Stimulated activated CD4-positive, alpha-beta T cell treated with anti-CD3 and anti-CD28 coated beads, Interleukin-2, amount 100 ng/mL, for 48 hours (primary cell): ENCODE measurements at regions not wholly inside any gene's neighbourhood (a gene's known extent, or its start where the extent isn't known, plus 50 kb on each side); places are given as distances from the start of the nearest gene placed in this dataset.

Experiments used
- DNase-seq, 2 donors: peaks; one replicate each; pipeline ENCODE4 v3.0.0-alpha.2; 2020

DNA sequence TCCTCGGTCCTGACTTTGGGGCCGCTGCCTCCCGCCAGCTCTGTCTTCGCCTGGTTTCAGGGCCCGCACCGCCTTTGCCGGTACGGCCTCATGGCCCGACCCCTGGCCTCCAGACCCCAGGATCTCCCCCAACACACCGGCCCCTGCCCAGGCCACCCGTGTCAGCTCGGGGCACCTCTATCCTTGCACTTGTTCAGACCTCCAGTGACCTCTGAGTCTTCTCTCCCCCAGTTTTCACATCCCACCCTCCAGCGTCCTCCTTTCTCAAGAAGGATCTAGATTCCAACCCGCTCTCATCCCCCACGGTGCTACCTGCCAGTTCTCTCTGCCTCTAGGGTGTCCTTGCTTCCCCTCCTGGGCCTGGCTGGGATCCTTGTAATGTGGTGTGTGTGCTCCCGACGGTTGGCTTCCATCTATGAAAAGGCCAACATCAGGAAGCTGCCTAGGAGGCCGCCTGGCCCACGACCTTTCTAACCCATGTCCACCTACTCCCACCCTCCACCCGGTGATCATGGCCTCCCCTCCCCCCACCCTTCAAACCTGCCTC lies 61.1 kb downstream of the SPATA31C2 start:
- DNase-seq, result no peak

DNA sequence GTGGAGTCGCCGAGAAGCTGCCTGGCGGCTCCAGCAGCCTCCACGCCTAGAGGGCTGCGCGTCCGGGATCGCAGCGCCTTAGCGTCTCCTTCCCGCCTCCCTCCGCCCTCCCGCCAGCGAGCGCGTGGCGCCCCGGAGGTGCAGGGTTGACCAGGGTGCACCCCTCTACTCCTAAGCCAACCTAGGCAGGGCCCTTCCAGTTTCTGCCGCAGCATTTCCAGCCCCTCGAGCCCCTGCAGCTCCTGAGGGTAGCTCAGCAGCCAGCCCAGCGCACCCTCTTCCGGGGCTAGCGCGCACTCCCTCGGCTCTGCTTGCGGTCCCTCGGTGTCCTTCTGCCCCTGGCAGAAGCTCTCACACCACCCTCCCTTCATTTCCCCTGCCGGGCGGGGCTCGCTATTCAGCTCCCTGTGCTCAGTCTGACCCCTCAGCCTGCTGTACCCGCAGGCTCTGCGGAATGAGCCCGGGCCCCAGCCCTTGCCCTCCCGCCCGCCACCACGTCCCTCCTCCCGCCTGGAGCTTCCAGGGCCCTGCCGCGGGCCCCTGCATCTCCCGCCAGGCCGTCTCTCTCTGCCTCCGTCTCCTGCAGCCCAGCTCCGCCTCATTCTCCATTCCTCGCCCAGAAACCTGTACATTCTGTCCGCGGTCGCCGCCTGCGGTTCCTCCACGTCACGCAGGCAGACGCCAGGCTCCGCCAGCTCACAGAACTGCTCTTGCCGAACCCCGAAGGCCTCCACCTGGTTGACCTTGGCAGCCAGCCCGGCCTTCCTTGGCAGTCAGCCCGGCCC lies 61.8 kb downstream of the SPATA31C2 start:
- peak; percentile 23 to 30 for DNase-seq

DNA sequence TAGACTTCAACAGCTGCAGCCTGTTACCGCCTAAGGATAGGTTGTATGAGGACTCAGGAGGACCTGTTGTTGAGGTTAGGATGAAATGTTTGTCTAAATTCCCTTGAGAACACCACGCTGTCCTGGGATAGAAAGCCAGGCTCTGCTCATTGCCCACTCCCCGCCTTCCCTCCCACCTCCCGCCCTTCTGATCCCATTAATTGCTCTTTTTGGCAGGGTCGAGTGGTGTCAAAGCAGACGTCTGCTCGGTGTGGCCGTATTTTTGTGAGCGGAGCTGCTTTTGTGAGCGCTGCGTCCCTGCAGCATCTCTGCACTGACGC lies 62.3 kb downstream of the SPATA31C2 start:
- no peak for DNase-seq

DNA sequence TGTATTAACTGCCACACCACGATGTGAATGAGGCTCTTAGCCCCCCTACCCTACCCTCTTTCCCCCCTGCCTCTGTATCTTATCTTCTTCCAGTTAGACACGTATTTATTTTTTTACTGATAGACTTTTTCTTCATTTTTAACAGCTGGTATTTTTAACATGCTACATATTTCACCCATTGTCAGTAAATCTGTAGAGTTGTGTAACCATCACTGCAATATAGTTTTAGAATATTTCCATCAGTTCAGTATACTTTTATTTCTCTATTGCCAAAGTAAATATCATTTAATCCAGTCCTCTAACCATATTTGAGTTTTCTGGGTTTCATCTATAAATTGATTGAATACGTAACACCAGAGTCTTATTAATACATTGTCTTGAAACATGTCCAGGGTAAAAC lies 62.8 kb downstream of the SPATA31C2 start:
- DNase-seq, result no peak

DNA sequence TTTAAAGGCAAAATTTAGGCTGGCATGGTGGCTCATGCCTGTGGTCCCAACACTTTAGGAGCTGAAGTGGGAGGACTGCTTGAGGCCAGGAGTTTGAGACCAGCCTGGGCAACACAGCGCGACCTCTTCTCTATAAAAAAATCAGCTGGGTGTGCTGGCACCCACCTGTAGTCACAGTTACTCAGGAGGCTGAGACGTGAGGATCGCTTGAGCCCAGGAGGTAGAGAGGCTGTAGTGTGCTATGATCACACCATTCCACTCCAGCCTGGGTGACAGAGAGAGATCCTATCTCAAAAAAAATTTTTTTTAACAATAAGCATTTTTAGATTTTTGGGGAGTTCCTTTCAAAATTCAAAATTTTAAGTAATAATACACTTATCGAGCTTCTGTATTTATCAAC lies 63.3 kb downstream of the SPATA31C2 start:
- no peak for DNase-seq

DNA sequence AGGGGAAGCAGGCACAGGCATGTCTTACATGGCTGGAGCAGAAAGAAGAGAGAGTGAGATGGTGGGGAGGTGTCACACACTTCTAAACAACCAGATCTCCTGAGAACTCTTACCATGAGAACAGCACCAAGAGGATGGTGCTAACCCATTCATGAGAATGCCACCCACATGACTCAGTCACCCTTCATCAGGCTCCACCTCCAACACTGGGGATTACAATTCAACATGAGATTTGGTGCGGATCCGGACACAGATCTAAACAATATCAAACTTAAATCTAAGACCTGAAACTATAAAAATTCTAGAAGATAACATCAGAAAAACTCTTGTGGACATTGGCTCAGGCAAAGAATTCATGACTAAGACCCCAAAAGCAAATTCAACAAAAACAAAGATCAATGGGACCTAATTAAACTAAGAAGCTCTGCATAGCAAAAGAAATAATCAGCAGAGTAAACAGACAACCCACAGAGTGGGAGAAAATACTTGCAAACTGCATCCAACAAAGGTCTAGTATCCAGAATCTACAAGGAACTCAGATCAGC lies 65.4 kb downstream of the SPATA31C2 start:
- DNase-seq, result no peak

DNA sequence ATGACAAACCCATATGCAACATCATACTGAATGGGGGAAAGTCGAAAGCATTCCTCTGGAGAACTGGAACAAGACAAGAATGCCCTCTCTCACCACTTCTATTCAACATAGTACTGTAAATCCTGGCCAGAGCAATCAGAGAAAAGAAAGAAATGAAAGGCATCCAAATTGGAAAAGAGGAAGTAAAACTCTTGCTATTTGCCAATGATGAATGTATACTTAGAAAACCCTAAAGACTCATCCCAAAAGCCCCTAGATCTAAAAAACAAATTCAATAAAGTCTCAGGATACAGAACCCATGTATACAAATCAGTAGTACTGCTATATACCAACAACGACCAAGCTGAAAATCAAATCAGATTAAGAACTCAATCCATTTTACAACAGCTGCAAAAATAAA lies 66.9 kb downstream of the SPATA31C2 start:
- DNase-seq, result no peak

DNA sequence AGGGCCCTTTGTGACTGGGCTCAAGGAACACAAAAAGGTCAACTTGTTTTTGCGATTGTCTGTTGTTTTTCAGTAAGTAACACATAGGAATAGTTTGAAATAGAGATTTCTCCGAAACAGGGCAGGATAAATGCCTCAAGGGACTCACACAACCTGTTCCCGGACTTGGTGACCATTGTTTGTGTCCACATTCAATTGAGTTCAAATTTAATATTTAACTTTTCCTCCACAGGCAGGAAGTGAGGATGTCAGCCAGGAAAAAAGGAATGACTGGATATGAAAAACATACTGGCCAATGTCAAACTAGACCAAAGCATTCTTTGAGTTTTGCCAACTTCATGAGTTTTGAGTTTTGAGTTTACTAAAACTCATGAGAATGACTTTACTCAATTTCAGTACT lies 72.7 kb downstream of the SPATA31C2 start:
- no peak for DNase-seq

DNA sequence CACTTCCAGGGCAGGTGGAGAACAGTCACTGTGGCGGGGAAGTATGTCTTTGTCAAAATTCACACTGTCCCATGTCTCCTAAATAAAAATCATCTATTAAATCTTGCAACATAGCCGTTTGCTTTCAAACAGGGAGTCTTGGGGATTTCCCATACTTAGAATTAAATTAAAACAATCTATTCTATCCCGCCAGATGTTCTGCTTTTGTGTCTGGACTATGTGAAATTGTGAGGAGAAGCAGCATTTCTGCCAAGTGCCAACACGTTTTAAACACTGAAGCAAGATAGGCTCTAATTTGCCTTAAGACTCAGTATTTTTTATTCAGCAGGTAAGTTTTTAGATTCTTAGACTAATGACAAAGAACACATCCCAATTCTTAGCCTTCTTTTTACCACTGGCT lies 73.7 kb downstream of the SPATA31C2 start:
- no peak for DNase-seq

DNA sequence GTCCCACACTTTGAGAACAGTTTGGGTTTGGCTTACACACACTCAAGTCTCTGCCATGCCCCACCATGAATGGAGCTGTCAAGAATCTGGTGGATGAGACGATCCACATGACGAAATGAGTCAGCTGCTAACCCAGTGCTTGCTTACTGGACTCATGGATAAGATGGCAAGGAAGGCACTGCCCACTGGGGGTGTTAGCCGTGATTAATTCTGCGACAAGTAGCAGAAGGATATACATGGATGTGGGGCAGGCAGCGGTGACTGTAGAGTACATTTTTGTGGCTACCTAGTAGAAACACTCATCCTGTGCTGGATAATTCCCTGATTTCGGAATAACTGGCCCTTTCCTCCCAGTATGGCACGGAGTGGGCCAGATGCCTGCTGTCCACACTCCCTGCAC lies 77.5 kb downstream of the SPATA31C2 start:
- DNase-seq, result no peak

DNA sequence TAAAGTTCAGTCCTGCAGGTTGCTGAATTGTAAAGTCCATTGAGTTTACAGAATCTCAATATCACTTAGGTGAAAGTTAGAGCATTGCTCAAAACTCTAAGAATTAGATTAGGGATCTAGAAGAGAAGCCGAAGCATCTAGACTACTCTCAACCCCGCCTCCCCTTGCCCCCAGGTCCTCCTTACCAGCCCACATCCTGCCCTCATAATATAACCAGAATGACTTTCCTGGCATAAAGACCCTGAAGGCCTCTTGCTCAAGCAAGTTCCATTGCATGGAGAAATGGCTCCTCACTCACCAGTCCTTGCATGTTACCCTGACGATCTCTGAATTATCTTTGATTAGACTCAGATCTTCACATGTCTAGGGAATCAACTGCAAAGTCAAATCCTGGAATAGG lies 78.8 kb downstream of the SPATA31C2 start:
- DNase-seq, result no peak

DNA sequence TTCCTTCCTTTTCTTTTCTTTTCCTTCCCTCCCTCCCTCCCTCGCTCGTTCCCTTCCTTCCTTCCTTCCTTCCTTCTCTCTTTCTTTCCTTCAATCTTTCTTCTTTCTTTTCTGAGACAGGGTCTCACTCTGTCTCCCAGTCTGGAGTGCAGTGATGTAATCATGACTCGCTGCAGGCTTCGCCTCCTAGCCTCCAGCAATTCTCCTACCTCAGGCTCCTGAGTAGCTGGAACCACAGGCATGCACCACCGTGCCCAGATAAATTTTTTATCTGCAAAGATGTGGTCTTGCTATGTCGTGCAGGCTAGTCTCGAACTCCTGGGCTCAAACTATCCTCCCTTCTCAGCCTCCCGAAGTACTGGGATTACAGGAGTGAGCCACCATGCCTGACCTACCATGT lies 81.4 kb downstream of the SPATA31C2 start:
- DNase-seq, result no peak

DNA sequence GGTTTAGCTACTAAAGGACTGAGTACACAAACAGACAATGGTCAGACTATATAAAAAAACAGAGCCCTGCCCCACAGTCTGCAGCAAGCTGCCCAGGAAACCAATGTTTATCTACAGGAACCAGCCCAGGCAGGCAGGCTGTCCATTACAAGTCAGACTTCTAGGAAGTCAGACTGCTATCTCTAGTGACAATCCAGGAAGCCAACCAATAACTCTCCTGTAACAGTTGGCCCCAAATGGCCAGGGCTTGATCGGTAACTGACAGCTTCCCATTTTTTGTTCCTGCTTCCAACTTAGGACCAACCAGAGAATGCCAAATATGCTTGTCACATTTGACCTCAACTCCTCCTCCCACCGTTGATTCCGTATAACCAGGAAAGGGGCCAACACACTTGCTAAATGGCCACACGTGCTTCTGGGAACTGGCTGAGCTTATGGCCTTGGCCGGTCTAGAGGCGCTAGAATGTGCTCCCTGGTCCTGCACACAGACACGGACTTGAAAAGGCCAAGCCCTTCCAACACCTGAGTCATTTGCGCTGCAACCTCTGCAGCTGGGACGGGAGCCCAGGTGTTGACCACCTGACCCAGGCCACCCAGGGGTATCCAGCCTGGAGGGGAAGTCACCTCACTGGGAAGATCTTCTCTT lies 79.6 kb upstream of the CDK20 start:
- no peak for DNase-seq

DNA sequence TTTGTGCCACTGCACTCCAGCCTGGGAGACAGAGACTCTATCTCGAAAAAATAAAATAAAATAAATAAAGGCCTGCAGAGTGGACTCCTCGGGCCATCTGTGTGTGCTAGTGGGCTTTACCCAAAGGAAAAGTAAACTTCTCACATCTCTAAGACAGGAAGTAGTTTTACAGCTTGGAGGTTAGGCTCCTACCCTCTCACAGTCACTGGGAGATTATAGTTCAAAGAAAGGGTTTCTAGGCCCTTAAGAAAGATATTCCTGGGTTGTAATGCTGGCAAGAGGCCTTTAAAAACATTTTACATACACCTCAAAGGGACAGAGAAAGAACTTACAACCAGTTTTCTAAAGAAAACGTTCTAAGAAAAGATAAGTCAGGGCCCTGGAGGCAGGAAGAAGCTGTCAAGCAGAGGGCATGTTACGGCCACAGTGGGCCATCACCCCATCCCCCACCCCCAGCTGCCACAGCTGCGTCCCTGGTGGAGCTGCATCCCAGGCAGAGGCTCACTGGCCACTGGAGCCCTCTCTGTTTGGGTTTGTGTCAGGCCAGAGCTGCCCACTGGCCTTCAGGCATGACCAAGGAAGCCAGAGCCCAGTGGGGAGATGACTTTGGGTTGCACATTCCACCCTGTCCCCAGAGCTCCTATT lies 78.1 kb upstream of the CDK20 start:
- no peak for DNase-seq

DNA sequence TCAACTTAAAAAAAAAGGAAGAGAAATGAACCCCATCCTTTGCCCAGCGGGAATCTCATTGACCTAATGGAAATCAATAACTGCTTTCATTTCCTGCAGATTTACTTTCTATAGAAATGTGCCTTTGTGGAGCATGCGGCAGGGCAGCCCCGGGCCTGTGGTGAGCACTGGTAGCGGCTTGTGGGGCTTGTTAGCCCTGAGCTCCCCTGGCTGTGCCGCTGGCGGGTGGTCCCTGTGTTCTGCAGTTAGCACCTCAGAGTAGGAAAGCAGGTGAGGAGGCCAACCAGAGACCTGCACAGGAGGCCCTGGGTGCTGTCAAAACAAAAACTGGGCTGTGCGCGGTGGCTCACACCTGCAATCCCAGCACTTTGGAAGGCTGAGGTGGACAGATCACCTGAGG lies 76.8 kb upstream of the CDK20 start:
- no peak for DNase-seq

DNA sequence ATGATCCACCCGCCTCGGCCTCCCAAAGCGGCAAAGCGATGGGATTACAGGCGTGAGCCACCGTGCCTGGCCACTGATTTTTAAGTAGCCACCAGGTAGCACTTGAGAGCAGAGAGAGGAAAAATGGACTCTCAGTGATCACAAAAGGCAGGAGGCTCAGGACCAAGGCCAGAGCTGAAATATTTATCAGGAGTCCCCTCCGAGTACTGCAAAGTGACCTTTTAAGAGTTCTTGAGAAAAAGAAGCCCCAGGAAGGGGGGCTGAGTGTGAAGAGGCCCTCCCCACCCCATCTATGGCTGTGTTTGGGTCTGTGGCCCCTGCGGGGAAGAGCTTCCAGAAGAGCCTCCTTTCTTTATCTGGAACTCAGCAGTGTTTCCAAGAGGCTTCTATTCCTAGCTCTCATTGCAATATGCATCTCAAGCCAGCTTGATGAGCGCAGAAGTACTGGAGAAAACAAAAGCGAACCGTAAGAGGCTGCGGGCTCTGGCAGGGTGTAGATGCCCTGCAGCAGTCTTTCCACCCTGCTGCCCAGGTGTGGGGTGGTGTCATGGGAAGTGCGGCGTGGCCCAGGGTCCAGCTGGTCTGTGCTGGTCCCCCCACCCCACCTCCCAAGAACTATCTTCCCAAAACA lies 75.5 kb upstream of the CDK20 start:
- no peak for DNase-seq

DNA sequence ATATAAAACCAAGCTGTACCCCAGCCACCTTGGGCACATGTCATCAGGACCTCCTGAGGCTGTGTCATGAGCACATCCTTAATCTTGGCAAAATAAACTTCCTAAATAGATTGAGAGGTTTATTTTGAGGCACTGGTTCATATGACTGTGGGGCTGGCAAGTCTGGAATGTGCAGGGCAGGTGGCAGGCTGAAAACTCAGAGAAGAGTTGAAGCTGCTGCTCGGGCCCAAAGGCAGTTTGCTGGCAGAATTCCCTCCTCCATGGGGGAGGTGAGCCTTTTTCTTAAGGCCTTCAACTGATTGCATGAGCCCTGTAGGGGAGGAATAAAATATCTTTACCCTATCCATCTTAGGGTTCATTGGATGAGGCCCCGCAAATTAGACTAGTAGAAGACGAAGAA lies 72.2 kb upstream of the CDK20 start:
- DNase-seq, result no peak

DNA sequence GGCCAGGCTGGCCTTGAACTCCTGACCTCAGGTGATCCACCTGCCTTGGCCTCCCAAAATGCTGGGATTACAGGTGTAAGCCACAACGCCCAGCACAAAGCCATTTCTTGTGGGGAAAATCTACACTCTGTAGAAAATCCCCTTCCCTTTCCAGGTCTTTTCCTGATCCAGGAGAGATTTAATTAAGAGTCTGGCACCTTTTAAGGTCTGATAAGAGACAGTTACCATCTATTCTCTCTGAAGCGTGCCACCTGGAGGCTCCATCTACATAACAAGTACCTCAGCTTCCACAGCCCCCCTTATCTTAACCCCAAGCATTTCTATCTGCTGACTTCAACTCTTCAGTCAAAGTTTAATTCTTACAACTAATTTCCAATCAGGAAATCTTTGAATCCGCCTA lies 71.4 kb upstream of the CDK20 start:
- DNase-seq, result no peak

DNA sequence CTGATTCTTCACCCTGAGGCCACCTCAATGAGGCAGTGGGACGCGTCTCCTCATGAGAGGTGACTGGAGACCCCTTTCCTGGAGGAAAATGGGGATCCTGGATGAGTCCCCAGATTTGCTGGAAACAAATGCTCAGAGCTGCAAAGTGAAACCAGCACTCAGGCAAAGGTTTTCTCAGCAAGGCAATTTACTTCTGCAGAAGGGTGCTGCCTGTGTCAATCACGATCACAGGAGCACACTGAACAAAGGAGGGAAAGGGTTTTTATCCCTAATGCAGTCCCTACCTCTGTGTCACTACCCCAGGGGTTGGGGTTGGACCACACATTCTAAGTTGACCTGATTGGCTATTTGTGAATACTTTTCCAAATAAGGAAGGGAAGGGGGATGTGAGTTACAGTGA lies 69.9 kb upstream of the CDK20 start:
- no peak for DNase-seq

DNA sequence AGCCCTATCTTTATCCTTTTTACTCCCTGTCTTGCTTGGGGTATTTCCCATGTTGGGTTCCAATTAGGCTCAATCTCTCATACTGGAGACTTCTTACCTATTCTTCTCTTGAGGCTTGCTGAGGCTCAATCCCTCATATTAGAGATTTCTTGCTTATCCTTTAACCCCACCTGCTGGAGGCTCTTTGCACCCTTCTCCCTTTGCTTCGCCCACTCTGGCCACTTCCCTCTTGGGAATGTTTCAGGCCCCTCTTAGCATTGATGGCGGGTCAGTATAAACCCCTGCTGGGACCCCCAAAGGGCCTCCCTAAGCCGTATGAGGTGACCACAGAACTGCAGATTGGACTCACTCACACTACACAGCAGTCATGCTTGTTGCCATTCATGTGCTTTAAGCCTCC lies 69.3 kb upstream of the CDK20 start:
- DNase-seq, result no peak

DNA sequence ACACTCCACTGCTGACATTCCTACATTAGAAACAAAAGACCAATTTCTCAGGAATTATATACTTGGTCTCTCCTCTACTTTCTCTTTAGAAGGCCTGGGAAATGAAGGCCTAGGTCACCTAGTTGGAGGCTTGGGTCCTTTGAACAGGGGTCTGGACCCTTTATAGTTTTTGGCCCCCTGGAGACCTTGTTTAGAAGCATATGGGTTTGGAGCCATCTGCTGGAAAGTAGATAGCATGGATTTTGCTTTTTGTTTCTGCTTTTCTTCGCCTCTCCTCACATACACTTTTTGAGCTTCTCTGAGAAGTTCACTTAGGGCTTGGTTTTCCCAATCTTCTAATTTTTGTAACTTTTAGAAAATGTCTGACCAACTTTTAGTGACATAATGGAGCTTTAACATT lies 67.1 kb upstream of the CDK20 start:
- no peak for DNase-seq

DNA sequence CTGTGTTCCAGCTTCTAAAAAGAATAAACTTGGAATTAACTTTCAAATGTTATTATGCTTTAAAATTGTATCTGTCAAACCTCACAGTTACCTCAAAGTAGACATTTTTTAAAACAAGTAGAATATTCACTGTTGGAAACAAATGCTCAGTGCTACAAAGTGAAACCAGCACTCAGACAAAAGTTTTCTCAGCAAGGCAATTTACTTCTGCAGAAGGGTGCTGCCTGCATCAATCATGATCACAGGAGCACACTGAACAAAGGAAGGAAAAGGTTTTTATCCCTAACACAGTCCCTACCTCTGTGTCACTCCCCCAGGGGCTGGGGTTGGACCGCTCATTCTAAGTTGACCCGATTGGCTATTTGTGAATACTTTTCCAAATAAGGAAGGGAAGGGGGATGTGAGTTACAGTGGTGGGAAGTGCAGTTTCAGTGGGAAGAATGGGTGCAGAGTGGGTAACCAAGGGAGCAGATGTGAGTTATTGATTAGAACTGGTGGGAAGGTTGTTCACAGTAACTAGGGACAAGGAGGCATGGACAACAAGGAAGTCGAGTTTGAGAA lies 63.0 kb upstream of the CDK20 start:
- DNase-seq, result no peak

DNA sequence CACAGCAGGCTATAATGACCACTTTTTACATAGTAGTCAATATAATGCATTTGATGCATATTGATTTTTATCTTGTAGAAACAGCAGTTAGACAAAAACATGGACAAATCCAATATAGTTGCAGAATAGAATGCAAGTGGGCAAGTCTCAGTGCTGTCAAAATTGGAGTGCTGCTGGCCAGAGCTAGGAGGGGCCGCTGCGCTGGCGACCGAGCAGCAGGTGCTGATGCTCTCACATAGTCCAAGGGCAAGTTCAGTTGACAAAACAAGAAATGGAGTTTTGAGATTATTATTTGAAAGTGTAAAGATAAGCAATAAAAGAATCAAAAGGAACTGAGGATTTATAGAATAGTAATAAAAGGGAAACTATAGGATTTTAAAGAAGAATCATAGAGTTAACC lies 60.6 kb upstream of the CDK20 start:
- no peak for DNase-seq
